GM12891 (cell line): ENCODE measurements at regions not wholly inside any gene's neighbourhood (a gene's known extent, or its start where the extent isn't known, plus 50 kb on each side); places are given as distances from the start of the nearest gene placed in this dataset.

Experiments
- POLR2A ChIP-seq: IDR thresholded peaks from 2 replicates; pipeline ENCODE4 v1.6.1; 2011; ENCODE audit warnings: low read depth, low read length, control low read depth
- SPI1 ChIP-seq: IDR thresholded peaks from 2 replicates; pipeline ENCODE4 v1.6.1; 2011; ENCODE audit warnings: low read depth, low read length, control low read depth
- TAF1 ChIP-seq: IDR thresholded peaks from 2 replicates; pipeline ENCODE4 v1.6.1; 2011; ENCODE audit warnings: low read depth, low read length, control low read depth

DNA sequence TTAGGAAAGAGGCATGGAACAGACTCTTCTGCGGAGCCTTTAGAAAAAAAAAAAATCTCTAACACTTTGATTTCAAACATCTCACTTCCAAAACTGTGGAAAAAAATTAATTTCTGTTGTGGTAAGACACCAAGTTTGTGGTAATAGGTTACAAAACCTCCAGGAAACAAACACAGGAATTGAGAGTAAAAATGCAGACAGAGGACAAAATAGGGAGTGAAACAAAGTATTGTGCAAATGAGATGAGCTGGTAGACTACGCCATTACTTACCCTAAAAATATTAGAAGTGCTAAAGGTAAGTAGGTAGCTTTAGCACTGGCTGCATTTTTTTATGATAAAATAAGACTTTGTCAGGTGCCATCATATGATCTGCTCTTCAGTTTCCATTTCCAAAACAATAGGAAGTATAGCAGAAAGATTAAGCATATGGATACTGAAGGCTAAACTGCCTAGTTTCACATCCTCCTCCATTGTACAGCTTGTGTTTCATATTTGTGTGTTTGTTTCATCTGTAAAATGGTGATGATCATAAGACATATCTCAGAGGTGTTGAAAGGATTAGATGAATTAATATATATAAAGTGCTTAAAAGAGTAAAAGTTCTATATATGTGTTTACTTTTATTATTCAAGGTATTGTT, 309.2 kb downstream of the NR4A2 start:
- TF ChIP-seq POLR2A (no peak), SPI1 (peak; percentile 30; the same call in 1 of the 2 replicates), TAF1 (no peak)
